HCT116 (cell line): ENCODE measurements at regions not wholly inside any gene's neighbourhood (a gene's known extent, or its start where the extent isn't known, plus 50 kb on each side); places are given as distances from the start of the nearest gene placed in this dataset.

Experiments used
- ATAC-seq: fragments of 200-7000 bp; cut with Tn5 transposase; 2 replicates; pipeline ENCODE4 v1.9.1; 2020; ENCODE audit warnings: mild to moderate bottlenecking, moderate library complexity
- BruUV-seq: library from RNA; stranded (reverse); fragments of 400-500 nt; replicated peaks from 2 replicates; lab custom pipeline; 2021; lab: Mats Ljungman, UMichigan
- CTCF ChIA-PET: fragments of 300-600 bp; sonication (Branson Sonifier 250); formaldehyde crosslinking; loops from one replicate; lab custom pipeline; 2021; ENCODE audit warnings: antibody characterized with exemption; lab: Charles Lee
- POLR2A ChIA-PET: fragments of 300-600, 350-600 bp; sonication (Branson Sonifier 250); formaldehyde crosslinking; loops from one replicate; lab custom pipeline; 2021; ENCODE audit warnings: antibody characterized with exemption; lab: Charles Lee
- RAD21 ChIA-PET, 2 experiments: fragments of 300-600 bp; sonication (Branson Sonifier 250); formaldehyde crosslinking; loops; one replicate each; lab custom pipeline; 2023; ENCODE audit warnings: low total read pairs in 2 of 2; ENCODE audit not compliant: uncharacterized antibody in 2 of 2, unreplicated experiment in 2 of 2, low non-redundant PET in 1 of 2; lab: Charles Lee
- DNase-seq: peaks from one replicate; pipeline ENCODE4 v3.0.0-alpha.2; 2010; ENCODE audit warnings: low read depth, low spot score
- H2AFZ ChIP-seq: fragments of 200-600 bp; shearing (Covaris generic), sonication (generic); 2 replicates; pipeline ENCODE4 v1.6.1; 2017; ENCODE audit warnings: low read depth, mixed run types, mixed read lengths, antibody characterized with exemption, low read length; ENCODE audit not compliant: poor library complexity, severe bottlenecking
- H3K27ac ChIP-seq: 2 replicates; pipeline ENCODE4 v1.5.1; 2012; ENCODE audit warnings: low read depth, low read length
- H3K27me3 ChIP-seq: fragments of 200-600 bp; sonication (generic); 2 replicates; pipeline ENCODE4 v1.6.1; 2016; ENCODE audit warnings: mixed run types, low read length, mixed read lengths; ENCODE audit not compliant: insufficient read depth
- H3K36me3 ChIP-seq, 2 experiments: fragments of 200-500 bp in 1 of 2; fragments of 200-600 bp in 1 of 2; sonication (Bioruptor generic) in 1 of 2; sonication (generic) in 1 of 2; 2 replicates each; pipeline versions ENCODE4 v1.5.1 to v1.6.1; 2014 to 2016; ENCODE audit warnings: low read length in 2 of 2, inconsistent platforms in 1 of 2, mixed read lengths in 1 of 2, mixed run types in 1 of 2; ENCODE audit not compliant: insufficient read depth in 2 of 2, control insufficient read depth in 1 of 2
- H3K4me1 ChIP-seq, 2 experiments: fragments of 200-600 bp in 1 of 2; sonication (generic) in 1 of 2; 2 replicates each; pipeline versions ENCODE4 v1.5.1 to v1.6.1; 2012 to 2017; ENCODE audit warnings: low read length in 2 of 2, inconsistent platforms in 1 of 2, mild to moderate bottlenecking in 1 of 2, mixed read lengths in 1 of 2, mixed run types in 1 of 2, moderate library complexity in 1 of 2; ENCODE audit not compliant: insufficient read depth in 2 of 2, control insufficient read depth in 1 of 2
- H3K4me2 ChIP-seq: fragments of 200-600 bp; sonication (generic); 2 replicates; pipeline ENCODE4 v1.6.1; 2017; ENCODE audit warnings: mixed run types, low read length, mixed read lengths
- H3K4me3 ChIP-seq, 2 experiments: fragments of 200-600 bp in 1 of 2; sonication (generic) in 1 of 2; replicated peaks in 1 of 2; 2 replicates each; pipeline ENCODE4 v1.5.1; 2011 to 2016; ENCODE audit warnings: low read length in 2 of 2, control low read depth in 1 of 2, low read depth in 1 of 2, mild to moderate bottlenecking in 1 of 2, mixed read lengths in 1 of 2, mixed run types in 1 of 2
- H3K79me2 ChIP-seq: fragments of 200-600 bp; sonication (generic); 2 replicates; pipeline ENCODE4 v1.6.1; 2017; ENCODE audit warnings: mild to moderate bottlenecking, mixed run types, low read length, moderate library complexity, mixed read lengths; ENCODE audit not compliant: insufficient read depth
- H3K9ac ChIP-seq: fragments of 200-600 bp; sonication (generic); 2 replicates; pipeline ENCODE4 v1.6.1; 2016; ENCODE audit warnings: low read length, mixed read lengths
- H3K9me2 ChIP-seq: fragments of 200-600 bp; sonication (generic), shearing (Covaris generic); 2 replicates; pipeline ENCODE4 v1.6.1; 2017; ENCODE audit warnings: mixed run types, mild to moderate bottlenecking, moderate library complexity; ENCODE audit not compliant: insufficient read depth
- H3K9me3 ChIP-seq, 2 experiments: fragments of 200-500 bp in 1 of 2; fragments of 200-600 bp in 1 of 2; sonication (Bioruptor generic) in 1 of 2; sonication (generic) in 1 of 2; 2 replicates each; pipeline ENCODE4 v1.6.1; 2014 to 2017; ENCODE audit warnings: low read length in 2 of 2, mixed read lengths in 2 of 2, inconsistent platforms in 1 of 2, low read depth in 1 of 2, mild to moderate bottlenecking in 1 of 2, mixed run types in 1 of 2, moderate library complexity in 1 of 2; ENCODE audit not compliant: control insufficient read depth in 1 of 2, insufficient read depth in 1 of 2
- H4K20me1 ChIP-seq: fragments of 200-600 bp; sonication (generic), shearing (Covaris generic); 2 replicates; pipeline ENCODE4 v1.6.1; 2017; ENCODE audit warnings: mixed run types, mild to moderate bottlenecking, moderate library complexity; ENCODE audit not compliant: insufficient read depth
- EZH2 ChIP-seq: fragments of 200-600 bp; sonication (generic); IDR thresholded peaks from 2 replicates; pipeline ENCODE4 v1.6.1; 2017; ENCODE audit warnings: antibody characterized with exemption, mixed run types
- EZH2phosphoT487 ChIP-seq: fragments of 200-600 bp; IDR thresholded peaks from 2 replicates; pipeline ENCODE4 v1.6.1; 2018; ENCODE audit warnings: antibody characterized with exemption, borderline replicate concordance
- FOSL1 ChIP-seq: IDR thresholded peaks from 2 replicates; pipeline ENCODE4 v1.6.1; 2012; ENCODE audit warnings: low read depth
- JUND ChIP-seq: IDR thresholded peaks from 2 replicates; pipeline ENCODE4 v1.6.1; 2012
- POLR2A ChIP-seq: IDR thresholded peaks from 2 replicates; pipeline ENCODE4 v1.7.0; 2011; ENCODE audit warnings: borderline replicate concordance; ENCODE audit not compliant: insufficient read depth, insufficient read length; ENCODE audit errors: extremely low read depth
- SP1 ChIP-seq: IDR thresholded peaks from 2 replicates; pipeline ENCODE4 v1.6.1; 2012; ENCODE audit warnings: low read depth
- SRF ChIP-seq: IDR thresholded peaks from 2 replicates; pipeline ENCODE4 v1.6.1; 2012; ENCODE audit warnings: low read depth
- TCF7L2 ChIP-seq: IDR thresholded peaks from 2 replicates; pipeline ENCODE4 v1.7.0; 2011; ENCODE audit warnings: borderline replicate concordance, inconsistent platforms; ENCODE audit not compliant: insufficient read depth, insufficient read length; ENCODE audit errors: extremely low read depth
- YY1 ChIP-seq: IDR thresholded peaks from 2 replicates; pipeline ENCODE4 v1.6.1; 2011; ENCODE audit warnings: low read length, low read depth, moderate library complexity, mild to moderate bottlenecking; ENCODE audit not compliant: insufficient replicate concordance; ENCODE audit errors: extremely low read depth
- ZFX ChIP-seq: fragments of 450-650 bp; IDR thresholded peaks from 2 replicates; pipeline ENCODE4 v1.6.1; 2017
- ZNF274 ChIP-seq: fragments of 200-500 bp; sonication (Bioruptor generic); IDR thresholded peaks from 2 replicates; pipeline ENCODE4 v1.6.1; 2014; ENCODE audit warnings: mild to moderate bottlenecking, low read depth, low read length, inconsistent platforms
- intact Hi-C: fragments of 100-400 bp; cut with micrococcal nuclease; formaldehyde crosslinking; loops from 2 replicates; pipeline ENCODE4 v1.10.0; 2022
- TF ChIP-seq, protein P1 (sequence below), 3 experiments: fragments of 200-600 bp in 1 of 3; sonication (generic) in 1 of 3; IDR thresholded peaks in 2 of 3; conservative IDR thresholded peaks in 1 of 3; 2 replicates each; pipeline ENCODE4 v1.5.1; 2012 to 2017; ENCODE audit warnings: low read depth in 2 of 3, low read length in 2 of 3, antibody characterized with exemption in 1 of 3, borderline replicate concordance in 1 of 3, control low read depth in 1 of 3, mild to moderate bottlenecking in 1 of 3, mixed read lengths in 1 of 3, mixed run types in 1 of 3, moderate library complexity in 1 of 3; ENCODE audit not compliant: insufficient read depth in 1 of 3
- TF ChIP-seq, protein P2 (sequence below): IDR thresholded peaks from 2 replicates; pipeline ENCODE4 v1.6.1; 2012; ENCODE audit warnings: low read depth
- TF ChIP-seq, protein P3 (sequence below): IDR thresholded peaks from 2 replicates; pipeline ENCODE4 v1.6.1; 2011; ENCODE audit warnings: mild to moderate bottlenecking, low read length, moderate library complexity; ENCODE audit not compliant: insufficient replicate concordance; ENCODE audit errors: extremely low read depth

DNA sequence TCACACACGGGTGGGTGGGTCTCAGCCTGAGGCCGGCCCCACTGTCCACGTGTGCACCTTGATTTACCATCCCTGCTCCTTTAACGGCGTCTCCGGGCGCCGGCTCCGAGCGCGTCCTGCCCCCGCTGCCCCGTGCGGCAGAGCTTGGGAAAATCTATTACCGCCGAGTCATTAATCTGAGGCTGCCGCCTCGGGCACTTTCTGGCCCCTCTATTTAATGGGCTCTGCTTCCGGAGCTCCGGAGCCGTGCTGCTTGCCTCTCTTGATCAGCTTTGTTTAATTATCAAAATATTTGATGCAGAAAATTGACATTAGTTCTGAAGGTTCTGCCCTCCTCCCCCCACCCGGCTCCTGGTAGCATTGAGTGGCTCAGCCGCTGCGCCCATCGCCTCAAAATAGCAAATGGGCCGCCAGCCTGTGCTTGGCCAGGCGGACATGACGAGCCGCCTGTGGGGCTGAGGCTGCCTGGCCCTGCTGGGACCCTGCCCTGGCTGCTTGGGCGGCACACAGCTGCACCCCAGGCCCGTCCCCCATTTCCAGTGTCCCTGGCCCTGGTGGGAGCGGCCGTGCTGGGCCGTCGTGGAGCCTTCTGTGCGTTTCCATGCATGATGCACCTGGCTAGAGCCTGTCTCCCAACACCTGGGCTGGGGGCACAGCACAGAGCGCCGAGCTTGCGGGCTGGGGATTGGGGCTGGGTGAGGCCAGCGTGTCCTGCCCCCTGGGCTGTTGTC lies 81.6 kb upstream of the TTC34 start:
- Histone ChIP-seq H3K27ac (no peak overlapping the region), H3K4me3 (no peak overlapping the region), H4K20me1 (no peaks in the 10 kb centered on the region), H2AFZ (no peak overlapping the region), H3K4me2 (no peak overlapping the region), H3K4me1 (no peaks in the 10 kb centered on the region), H3K27me3 (no peaks in the 10 kb centered on the region), H3K36me3 (no peaks in the 10 kb centered on the region), H3K9me2 (no peaks in the 10 kb centered on the region), H3K79me2 (no peaks in the 10 kb centered on the region)
- CTCF ChIA-PET = no interaction called here
- ATAC-seq = peak; percentile 41; the same call in 1 of the 2 replicates
- RAD21 ChIA-PET = no interaction called here
- TF ChIP-seq, protein P1, sequence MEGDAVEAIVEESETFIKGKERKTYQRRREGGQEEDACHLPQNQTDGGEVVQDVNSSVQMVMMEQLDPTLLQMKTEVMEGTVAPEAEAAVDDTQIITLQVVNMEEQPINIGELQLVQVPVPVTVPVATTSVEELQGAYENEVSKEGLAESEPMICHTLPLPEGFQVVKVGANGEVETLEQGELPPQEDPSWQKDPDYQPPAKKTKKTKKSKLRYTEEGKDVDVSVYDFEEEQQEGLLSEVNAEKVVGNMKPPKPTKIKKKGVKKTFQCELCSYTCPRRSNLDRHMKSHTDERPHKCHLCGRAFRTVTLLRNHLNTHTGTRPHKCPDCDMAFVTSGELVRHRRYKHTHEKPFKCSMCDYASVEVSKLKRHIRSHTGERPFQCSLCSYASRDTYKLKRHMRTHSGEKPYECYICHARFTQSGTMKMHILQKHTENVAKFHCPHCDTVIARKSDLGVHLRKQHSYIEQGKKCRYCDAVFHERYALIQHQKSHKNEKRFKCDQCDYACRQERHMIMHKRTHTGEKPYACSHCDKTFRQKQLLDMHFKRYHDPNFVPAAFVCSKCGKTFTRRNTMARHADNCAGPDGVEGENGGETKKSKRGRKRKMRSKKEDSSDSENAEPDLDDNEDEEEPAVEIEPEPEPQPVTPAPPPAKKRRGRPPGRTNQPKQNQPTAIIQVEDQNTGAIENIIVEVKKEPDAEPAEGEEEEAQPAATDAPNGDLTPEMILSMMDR (IDR thresholded peaks at IDR 0.05 in 2 of 3, conservative IDR thresholded peaks at IDR 0.05 in 1 of 3; ENCODE audit: borderline replicate concordance in 1 of 3, insufficient read depth in 1 of 3, low read depth in 2 of 3, low read length in 2 of 3) = no peak
- TF ChIP-seq, protein P2, sequence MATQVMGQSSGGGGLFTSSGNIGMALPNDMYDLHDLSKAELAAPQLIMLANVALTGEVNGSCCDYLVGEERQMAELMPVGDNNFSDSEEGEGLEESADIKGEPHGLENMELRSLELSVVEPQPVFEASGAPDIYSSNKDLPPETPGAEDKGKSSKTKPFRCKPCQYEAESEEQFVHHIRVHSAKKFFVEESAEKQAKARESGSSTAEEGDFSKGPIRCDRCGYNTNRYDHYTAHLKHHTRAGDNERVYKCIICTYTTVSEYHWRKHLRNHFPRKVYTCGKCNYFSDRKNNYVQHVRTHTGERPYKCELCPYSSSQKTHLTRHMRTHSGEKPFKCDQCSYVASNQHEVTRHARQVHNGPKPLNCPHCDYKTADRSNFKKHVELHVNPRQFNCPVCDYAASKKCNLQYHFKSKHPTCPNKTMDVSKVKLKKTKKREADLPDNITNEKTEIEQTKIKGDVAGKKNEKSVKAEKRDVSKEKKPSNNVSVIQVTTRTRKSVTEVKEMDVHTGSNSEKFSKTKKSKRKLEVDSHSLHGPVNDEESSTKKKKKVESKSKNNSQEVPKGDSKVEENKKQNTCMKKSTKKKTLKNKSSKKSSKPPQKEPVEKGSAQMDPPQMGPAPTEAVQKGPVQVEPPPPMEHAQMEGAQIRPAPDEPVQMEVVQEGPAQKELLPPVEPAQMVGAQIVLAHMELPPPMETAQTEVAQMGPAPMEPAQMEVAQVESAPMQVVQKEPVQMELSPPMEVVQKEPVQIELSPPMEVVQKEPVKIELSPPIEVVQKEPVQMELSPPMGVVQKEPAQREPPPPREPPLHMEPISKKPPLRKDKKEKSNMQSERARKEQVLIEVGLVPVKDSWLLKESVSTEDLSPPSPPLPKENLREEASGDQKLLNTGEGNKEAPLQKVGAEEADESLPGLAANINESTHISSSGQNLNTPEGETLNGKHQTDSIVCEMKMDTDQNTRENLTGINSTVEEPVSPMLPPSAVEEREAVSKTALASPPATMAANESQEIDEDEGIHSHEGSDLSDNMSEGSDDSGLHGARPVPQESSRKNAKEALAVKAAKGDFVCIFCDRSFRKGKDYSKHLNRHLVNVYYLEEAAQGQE = no peak
- TF ChIP-seq JUND (no peak), ZFX (no peak), EZH2phosphoT487 (no peak), YY1 (no peak), POLR2A (no peak), SRF (no peak), SP1 (no peak), EZH2 (no peak), TCF7L2 (no peak), FOSL1 (no peak), ZNF274 (no peak)
- TF ChIP-seq, protein P3, sequence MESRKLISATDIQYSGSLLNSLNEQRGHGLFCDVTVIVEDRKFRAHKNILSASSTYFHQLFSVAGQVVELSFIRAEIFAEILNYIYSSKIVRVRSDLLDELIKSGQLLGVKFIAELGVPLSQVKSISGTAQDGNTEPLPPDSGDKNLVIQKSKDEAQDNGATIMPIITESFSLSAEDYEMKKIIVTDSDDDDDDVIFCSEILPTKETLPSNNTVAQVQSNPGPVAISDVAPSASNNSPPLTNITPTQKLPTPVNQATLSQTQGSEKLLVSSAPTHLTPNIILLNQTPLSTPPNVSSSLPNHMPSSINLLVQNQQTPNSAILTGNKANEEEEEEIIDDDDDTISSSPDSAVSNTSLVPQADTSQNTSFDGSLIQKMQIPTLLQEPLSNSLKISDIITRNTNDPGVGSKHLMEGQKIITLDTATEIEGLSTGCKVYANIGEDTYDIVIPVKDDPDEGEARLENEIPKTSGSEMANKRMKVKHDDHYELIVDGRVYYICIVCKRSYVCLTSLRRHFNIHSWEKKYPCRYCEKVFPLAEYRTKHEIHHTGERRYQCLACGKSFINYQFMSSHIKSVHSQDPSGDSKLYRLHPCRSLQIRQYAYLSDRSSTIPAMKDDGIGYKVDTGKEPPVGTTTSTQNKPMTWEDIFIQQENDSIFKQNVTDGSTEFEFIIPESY = no peak
- TF ChIP-seq, all 23 proteins: peak for 0
- H3K9me3 ChIP-seq = no peaks in the 10 kb centered on the region
- POLR2A ChIA-PET = interaction anchor here (0.5 kb wide), 1 partner anchor 16 kb away, joined by 6 read pairs; no protein-coding TSS in a partner anchor
- DNase-seq = no peak
- no TSS peak for BruUV-seq
- intact Hi-C loops = no loop called here
- no peak overlapping the region for H3K9ac ChIP-seq
